ENCODE measurements at regions not wholly inside any gene's neighbourhood (a gene's known extent, or its start where the extent isn't known, plus 50 kb on each side); places are given as distances from the start of the nearest gene placed in this dataset.

DNA sequence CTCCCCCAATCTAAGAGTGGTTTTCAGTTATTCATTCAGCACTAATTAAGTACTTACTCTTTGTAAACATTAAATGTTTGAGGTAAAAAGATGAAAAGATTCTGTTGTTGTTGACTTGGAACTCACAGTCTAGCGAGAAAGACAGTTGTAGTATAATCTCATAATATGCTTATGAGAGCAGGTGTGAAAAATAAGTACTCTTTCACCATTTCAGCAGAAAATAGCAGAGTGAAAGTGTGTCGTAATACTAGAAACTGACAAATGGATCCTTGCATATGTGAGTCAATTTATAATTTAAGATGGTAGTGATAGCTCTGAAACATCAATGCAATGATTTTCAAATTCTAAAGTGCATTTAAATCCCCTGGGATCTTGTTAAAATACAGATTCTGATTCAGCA, 618.8 kb upstream of the CCDC54 start:
- no peak for DNase-seq (ENCODE audit: low spot score)

DNA sequence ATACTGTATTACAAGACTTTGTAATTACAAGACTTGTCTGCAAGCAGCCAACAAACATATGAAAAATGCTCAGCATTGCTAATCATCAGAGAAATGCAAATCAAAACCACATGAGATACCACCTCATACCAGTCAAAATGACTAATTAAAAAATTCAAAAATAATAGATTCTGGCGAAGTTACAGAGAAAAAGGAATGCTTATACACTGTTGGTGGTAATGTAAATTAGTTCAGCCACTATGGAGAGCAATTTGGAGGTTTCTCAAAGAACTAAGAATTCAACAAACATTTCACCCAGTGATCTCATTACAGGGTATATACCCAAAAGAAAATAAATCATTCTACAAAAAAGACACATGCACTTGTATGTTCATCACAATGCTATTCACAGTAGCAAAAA, 617.5 kb upstream of the CCDC54 start:
- no peak for DNase-seq (ENCODE audit: low spot score)

DNA sequence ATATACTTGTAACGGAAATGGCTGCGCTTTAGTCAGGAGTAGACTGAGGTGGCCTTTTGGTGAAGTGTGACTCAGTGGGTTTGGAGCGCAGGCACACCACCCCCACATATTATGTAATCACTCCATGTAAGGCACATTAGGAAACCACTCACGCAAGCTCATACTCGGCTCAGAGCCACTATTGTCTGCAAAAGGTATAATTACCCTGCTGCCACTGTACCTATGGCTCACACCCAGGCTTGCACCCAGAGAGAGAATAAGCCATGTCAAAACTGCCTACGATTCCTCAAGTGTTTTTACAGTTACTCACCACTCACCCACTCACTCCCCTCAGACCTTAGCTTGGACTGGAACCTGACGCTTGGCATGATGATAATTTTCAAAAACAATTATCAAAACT, 611.9 kb upstream of the CCDC54 start:
- DNase-seq (ENCODE audit: low spot score): no peak

DNA sequence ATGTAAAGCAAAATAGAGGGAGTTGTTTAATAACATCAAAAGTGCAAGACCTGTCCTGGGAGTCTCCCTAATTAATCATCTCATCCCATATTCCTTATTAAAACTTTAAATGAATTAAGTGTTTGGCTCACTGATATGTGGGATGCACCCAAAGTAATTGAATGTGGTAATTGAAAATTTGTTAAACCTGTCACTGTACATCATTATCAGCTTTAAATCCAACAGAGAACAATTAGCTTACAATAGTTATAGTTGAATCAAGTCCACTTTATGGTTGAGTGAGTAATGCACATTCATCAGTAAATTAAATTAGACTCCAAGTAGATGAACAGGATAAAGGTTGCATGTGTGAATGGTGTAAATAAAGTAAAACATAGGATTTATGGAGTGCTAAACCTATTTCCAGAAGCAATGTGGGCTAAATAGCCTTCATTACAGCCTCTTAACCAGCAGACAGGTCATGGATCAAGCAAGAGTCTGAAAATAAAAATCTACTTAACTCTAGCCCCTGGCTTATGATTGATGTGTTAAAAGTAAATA, 608.2 kb upstream of the CCDC54 start:
- DNase-seq (ENCODE audit: low spot score): no peak

DNA sequence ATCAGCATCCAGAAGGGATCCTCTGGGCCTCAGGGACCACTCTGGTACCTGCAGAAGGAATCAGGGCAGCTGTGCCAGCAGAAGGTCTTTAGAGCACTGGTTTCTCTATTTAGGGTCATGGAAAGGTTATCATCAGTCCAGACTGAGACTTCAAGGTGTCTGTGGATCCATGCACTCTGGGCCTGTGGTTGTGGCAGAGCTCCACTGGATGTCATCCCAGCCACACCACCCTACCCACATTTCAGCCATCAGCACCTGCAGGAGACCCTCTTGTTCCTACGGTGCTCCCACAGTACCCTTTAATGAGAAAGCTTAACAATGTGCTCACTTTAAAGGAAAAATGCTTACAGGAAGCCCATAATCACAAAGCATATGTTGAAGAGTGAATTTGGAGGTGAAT, 603.4 kb upstream of the CCDC54 start:
- DNase-seq (ENCODE audit: low spot score): no peak

DNA sequence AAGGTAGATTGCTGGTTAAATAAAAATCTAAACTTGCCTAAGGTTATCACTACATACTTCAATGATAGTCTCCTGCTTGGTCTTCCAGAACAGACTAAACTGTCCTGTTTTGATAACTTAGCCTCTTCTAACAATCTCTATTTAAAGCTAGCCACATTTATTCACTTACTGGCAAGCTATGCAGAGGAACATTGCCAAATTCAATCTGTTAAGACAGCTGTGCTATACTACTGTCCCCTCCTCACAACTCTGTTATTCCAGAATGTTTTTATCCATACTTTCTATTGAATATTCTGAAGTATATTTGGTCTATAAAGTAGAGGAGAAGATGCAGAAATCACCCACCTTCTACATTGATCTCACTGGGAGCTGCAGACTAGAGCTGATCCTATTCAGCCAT, 594.0 kb upstream of the CCDC54 start:
- DNase-seq (ENCODE audit: low spot score): no peak

DNA sequence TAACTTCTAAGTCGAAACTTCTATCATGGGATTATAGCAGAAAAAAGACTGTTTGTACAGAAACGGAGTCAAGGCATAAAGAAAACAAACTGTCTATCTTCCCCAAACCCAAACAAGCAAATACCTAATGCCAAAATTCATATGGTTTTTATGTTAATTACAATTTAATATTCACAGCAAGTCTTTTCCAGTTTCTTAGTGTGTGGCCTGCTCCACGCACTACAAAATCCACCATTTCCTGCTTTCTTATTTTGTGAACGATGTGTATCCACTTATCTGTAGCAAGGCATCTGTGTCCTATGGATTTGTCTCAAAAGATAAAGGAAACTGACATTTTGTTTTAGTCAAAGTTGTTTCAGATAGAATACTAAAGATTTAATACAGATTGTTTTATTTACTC, 588.0 kb upstream of the CCDC54 start:
- no peak for DNase-seq (ENCODE audit: low spot score)

DNA sequence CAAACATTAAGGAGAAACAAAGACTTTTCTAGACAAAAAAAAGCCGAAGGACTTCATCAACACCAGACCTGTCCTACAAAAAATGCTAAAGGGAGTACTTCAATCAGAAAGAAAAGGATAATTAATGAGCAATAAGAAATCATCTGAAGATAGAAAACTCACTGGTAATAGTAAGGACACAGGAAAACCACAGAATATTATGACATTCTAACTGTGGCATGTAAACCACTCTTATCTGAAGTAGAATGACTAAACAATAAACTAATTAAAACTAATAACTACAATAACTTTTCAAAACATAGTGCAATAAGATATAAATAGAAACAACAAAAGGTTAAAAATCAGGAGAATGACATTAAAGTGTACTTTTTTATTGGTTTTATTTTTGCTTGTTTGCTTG, 584.5 kb upstream of the CCDC54 start:
- DNase-seq (ENCODE audit: low spot score): no peak

DNA sequence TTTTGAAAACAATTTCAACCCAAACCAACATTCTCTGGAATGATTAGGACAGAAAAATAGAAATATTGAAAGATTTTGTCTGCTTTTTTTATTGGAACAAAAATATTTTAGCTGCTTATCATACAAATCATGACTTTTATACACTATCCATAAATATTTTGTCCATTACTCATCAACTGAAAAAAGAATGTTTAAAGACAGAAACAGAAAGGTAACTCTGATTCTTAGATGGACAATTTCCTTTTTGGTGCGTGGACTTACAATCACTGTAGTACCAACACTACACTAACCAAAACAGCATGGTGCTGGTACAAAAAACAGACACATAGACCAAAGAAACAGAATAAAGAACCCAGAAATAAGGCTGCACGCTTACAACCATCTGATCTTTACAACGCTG, 582.8 kb upstream of the CCDC54 start:
- no peak for DNase-seq (ENCODE audit: low spot score)

DNA sequence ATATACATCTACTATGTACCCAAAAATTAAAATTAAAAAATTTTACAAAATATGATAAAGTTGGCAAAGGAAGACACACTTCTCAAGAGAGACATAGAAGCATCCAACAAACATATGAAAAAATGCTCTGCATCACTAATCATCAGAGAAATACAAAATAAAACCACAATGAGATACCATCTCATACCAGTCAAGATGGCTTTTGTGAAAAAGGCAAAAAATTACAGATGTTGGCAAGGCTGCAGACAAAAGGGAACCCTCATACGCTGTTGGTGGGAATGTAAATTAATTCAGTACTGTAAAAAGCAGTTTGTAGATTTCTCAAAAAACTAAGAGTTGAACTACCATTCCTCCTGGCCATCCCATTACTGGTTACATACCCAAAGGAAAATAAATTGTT, 581.7 kb upstream of the CCDC54 start:
- DNase-seq (ENCODE audit: low spot score): no peak

DNA sequence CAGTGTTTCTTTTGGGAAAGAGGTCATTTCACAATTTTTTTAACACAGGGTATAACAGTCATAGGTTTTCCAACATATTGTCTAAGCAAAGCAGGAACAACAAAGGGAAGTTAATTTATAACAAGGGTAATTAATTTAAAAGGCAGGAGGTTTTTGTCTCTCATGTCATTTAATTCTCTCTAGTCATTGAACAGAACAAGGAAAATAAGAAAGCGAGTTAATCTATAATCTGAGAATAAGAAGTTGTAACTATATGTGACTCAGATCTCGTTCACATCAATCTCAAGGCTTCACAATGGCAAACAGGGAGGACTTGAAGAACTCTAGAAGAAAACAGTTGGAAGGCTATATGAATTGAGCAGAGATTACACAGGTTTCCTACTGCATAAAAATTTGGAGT, 579.8 kb upstream of the CCDC54 start:
- DNase-seq (ENCODE audit: low spot score): no peak

DNA sequence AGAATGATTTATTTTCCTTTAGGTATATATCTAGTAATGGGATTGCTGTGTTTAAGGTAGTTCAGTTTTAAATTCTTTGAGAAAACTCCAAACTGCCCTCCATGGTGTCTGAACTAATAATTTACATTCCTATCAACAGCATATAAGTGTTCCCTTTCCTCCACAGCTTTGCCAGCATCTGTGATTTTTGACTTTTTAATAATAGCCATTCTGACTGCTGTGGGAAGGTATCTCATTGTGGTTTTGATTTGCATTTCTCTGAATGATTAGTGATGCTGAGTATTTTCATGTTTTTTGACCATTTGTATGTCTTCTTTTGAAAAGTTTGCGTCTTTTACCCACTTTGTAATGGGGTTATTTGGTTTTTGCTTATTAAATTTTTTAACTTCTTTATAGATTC, 571.6 kb upstream of the CCDC54 start:
- no peak for DNase-seq (ENCODE audit: low spot score)

DNA sequence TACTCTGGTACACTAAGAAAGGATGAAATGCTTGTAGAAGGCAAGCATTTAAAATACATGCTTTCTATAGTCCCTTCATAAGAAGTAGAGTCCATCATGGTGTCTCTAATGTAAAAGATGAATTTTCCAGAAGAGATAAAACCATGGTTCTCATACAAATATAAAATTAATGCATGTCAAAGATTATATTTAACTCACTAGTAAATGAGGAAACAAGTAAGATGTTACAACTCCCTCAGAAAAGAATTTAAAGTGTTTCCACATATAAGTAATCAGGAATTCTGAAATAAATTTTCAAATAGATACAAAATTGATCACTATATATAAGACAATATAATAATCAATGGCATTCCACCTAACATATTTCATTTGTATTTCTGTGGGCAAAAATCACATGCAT, 570.3 kb upstream of the CCDC54 start:
- no peak for DNase-seq (ENCODE audit: low spot score)

DNA sequence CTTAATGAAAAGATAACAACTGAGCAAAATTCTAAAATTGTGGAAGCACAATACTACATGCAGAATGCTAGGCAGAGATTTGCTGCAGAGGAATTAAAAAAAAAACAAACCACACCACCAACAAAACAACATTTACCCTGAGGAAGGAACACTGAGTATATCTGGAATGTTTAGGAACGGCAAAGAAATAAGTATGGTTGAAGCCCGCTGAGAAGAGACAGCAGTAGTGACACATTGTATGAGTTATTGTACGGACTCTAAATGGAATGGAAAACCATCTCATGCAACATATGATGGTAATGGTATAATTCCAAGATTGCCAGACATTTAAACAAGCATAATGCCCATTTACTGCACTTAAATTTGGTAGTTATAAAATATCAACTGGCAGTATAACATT, 568.2 kb upstream of the CCDC54 start:
- DNase-seq (ENCODE audit: low spot score): no peak

DNA sequence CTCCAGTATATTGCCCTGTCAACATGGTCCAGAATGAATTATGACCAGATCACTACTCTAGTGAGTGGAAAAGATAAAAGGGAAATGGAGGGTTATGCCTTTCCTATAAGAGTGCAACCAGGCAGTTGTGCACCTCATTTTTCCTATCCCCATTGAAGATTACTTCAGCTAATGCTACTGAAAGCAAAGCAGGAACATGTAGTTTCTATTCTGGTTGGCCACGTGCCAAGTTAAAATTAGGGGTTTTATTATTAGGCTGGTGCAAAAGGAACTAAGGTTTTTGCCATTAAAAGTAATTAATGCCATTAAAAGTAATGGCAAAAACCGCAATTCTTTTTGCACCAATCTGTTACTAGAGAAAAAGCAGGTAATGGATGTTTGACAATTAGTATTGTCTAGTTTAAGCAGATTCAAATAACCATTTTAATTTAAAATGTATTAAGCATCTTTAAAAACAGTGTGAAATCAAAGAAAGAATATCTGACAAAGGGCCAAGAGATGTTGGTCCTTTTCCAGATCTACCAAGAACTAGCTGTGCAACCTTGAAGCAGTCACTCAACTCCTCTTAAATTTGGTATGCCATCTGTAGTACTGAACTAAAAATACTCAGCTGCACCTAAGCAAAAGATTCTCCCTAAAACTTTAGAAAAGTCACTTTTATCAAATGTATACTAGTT, 567.5 kb upstream of the CCDC54 start:
- DNase-seq (ENCODE audit: low spot score): no peak

DNA sequence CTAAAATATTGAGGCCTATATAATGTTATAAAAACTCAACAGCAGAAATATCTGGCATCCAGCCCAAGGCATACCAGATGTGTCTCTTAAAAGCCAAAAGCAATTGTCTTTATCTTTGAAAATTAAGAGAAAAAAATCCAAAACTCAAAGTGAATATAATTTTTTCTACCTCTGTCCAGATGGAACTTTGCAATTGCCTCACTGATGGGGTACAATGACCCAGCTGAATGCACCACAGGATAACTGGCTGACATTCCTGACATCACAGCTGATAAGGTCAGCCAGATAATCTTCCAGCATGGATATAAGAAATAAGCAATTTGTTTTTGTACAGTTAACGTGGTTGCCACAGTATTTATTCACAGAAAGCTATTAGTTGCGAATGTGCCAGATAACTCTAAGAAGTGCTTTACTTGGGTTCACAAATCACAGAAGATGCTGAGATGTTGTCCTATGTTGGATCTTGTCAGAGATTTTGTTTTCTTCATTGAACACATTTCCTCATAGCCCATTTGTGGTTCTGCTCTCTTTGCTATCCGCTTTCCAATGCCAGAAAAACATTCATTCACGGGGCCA, 566.9 kb upstream of the CCDC54 start:
- DNase-seq (ENCODE audit: low spot score): no peak

DNA sequence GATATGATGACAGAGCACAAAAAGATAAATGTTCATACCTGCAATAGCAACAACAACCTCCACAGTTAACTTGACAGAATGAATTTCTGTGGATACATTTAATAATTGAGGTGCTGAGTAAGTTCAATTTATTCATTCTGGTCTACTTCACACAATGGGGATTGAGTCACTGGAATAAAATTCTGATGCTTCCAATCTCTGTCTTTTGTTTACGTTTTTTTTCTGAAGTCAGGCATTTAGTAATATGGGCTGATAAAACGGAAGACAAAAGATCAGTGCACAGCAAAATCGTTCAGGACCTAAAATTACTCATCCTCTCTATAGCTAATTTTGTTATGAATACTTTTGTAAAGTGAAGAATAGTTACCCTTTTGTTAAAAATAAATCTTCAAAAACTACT, 565.9 kb upstream of the CCDC54 start:
- DNase-seq (ENCODE audit: low spot score): no peak

DNA sequence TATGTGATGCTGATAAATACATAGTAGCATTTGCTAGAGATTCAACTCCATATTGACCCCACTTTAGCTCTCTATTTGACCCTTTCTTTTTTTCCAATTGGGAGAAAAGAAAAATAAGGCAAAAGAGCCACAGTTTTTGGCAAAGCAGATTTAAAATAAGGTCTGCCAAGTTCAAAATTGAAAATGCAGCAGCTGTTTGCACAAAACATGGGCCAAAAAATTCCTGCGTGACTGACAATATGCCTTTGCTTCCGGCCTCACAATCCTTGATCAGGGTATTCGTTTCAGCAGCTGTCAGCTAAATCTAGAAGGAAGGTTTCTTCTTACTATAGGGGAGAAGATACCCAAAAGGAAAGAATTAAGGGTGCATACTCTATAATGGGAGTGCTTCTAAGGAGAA, 563.5 kb upstream of the CCDC54 start:
- DNase-seq (ENCODE audit: low spot score): no peak

DNA sequence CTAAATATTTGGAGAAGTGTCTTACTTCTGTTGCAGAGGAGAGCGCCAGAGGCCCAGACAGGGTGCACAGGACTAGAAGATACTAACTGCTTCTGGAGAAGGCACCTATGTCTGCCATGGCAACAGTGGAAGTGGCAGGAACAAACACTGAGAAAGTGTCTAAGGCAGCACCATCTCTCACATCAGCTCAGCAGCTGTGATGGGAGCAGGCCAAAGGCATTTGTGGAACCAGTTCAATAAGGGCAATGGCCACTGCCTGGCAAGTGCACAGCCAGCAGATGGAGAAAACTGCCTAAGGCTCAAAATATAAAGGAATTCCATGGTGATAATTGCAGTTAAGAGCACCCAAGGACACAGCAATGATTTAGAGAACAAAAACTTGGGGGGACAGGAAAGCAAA, 563.0 kb upstream of the CCDC54 start:
- no peak for DNase-seq (ENCODE audit: low spot score)

DNA sequence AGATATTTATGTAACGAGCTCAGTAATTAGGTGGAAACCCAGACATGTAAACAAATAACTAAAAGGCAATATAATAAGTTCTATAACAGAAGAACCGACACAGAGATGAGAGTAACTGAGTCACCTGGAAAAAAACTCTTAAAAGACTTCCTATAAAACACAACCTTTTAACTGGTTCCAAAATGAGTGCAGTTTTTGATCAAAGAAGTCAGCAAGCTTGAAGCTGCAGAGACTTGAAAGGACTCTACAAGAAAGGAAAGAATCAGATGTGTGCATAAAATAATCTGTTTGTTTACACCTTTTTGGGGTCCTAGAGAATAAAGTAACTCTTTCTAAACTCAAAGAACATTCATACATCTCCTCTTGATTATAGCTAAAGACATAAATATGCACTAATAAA, 560.4 kb upstream of the CCDC54 start:
- DNase-seq (ENCODE audit: low spot score): no peak

DNA sequence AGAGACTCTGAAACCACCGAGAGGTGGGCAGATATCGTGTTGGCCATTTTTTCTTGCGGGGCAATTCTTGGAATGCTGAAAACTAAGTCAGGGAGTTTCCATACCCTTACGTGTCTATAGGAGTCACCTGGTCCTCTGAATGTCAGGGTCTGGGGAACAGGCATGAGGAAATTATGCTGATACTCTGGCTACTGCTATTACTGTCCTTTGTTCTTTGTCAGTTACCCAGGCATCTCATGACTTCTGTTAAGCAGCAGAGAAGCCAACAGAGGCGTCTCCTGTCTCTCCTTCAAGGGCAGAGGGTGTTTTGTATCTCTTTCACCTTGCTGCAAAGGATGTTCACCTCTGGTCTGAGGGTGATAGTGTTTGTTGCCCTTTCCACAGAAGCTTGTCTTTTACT, 559.5 kb upstream of the CCDC54 start:
- DNase-seq (ENCODE audit: low spot score): no peak

DNA sequence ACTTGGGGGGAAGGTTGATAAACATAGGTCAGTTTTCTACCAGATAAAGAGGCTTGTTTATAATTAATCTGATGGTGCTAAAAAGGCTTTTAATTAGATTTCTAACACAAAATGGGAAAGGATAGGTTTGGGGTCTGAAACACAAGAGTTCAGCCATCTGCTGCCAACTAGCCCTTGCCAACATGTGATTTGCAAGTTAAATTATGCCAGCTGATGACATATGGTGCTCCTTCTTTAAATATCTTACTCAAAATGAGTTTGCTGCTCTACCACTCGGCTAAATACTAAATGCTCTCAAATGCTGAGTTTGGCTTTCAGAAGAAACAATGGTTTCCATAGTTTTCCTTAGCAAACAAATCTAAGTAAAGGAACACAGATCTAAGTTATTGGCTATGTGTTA, 557.8 kb upstream of the CCDC54 start:
- no peak for DNase-seq (ENCODE audit: low spot score)

DNA sequence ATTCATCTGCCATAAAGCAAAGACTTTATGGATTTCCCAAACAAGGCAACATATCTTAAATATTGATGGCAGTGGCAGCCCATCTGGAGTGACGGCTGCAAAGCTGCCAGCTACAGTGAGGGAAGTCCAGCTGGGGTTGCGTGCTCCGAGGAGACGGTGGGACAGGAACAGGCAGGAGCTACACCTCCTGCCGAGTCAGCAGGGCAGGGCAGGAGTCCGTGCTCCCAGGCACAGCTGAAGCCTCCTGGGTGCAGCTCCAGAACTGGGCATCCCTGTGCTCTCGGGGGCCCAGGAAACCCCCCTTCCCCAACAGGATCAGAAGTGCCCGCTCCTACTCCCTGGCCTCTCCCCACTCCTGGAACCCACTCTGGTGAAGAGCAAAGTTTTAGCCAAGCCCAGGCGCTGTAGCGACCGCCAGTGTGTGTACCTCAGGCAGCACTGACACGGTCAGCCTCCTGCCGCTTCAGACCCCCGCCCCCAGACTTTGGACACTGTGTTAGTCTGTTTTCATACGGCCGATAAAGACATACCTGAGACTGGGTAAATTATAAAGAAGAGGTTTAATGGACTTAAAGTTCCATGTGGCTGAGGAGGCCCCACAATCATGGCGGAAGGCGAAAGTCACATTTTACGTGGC, 556.4 kb upstream of the CCDC54 start:
- no peak for DNase-seq (ENCODE audit: low spot score)

DNA sequence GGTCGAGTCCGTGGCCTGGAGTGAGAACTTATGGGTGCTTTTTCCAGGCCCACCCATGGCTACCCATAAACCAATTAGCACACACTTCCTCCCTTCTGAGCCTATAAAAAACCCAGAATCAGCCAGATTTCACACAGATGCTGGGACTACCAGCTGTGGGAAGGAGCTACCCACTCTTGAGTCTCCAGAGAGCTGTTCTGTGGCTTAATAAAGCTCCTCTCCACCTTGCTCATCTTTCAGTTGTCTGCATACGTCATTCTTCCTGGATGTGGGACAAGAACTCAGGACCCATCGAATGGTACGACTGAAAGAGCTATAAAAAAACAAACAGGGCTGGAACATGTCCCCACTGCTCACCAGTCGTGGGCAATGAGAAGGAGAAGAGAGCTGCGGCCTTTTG, 555.4 kb upstream of the CCDC54 start:
- no peak for DNase-seq (ENCODE audit: low spot score)
